ENCODE measurements at regions not wholly inside any gene's neighbourhood (a gene's known extent, or its start where the extent isn't known, plus 50 kb on each side); places are given as distances from the start of the nearest gene placed in this dataset.

DNA sequence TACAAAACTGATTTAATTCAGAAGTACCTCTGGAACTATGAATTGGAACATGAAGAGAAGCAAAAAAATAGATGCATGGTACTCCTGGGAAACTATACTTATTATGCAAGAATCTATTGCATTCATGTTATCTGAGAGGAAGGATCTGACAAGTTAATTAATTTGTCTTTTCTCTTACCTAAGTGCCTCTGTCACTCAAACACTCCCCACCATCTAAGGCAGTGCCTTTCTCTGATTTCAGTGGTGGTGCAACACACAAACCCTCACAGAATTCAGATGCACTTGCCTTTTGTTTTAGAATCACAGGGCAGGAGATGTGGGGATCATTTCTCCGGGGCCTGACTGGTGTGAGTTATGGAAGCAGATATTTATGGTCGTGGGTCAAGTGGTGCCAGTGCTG lies 52.5 kb upstream of the C9orf72 start:
- H3K27me3 ChIP-seq (ENCODE audit: insufficient read depth, low read length) = no peaks in the 10 kb centered on the region
- H3K4me1 ChIP-seq (ENCODE audit: insufficient read depth, low read length) = peaks cover 5% of the 10 kb centered on the region
- H3K9me3 ChIP-seq (ENCODE audit: low read depth, low read length) = no peaks in the 10 kb centered on the region
- no peak overlapping the region for H3K4me3 ChIP-seq (ENCODE audit: low read length)

DNA sequence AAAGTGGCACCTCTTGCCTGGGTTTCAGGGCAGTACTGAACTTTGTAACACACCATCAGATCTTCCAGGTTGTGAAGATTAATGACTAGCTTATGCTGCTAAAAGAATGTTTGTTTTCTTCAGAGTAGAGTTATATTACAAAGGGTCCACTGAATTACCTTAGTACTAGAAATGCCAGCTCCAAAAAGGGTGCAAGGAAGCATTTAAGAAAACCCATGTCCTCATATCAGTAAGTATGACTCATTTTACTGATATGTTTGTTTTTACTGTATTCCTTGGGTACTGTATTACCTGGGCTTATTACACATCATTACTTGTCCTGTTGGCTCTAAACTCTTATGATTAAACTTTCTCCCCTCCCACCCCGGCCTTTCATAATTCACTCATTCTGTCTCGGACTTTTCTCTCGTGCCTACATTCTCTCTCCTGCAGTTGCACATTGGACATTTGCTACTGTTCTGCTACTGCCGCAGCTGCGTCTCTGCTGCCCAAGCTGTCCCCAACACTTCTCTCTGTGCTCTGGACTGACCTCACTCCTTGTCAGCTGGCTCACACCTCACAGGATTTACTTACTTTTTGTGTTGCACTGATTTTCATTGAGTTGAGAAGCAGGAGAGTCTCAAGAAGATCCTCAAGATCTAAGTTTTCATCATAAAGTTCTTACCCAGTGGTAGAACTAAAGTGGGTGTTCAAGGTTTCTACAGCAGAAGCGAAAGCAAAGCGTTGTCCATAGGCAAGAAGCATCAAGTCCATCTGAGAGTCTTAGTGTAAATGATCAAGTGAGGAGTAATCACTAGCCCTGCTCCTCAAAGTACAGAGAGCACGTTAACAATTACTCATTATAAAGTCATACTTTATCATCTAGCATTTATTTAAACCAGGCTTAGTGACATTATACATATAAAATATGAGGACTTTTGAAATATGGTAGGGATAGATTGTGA lies 53.2 kb upstream of the C9orf72 start:
- Histone ChIP-seq H3K9me3 (ENCODE audit: low read depth, low read length) (no peaks in the 10 kb centered on the region), H3K4me1 (ENCODE audit: insufficient read depth, low read length) (peaks cover 5% of the 10 kb centered on the region), H3K27me3 (ENCODE audit: insufficient read depth, low read length) (no peaks in the 10 kb centered on the region), H3K4me3 (ENCODE audit: low read length) (no peak overlapping the region)

DNA sequence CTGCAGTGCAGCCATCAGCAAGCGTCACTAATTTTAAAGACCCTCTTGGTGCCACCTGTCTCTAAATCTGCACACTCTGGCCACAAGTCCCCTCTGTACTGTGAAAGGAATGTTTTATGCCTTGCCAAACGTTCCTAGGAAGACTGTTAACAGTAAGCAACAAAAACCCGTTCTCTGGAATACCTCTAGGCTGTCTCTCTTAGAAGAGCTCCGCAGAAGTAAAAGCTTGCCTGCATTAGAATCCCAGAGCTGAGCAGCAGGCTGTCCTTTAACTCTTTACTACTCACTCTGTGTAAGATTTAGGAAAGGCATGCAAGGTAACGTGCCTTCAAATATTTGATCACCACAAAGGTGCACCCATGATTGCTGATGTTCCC lies 53.9 kb upstream of the C9orf72 start:
- H3K4me1 ChIP-seq (ENCODE audit: insufficient read depth, low read length) = peaks cover 5% of the 10 kb centered on the region
- no peak overlapping the region for H3K4me3 ChIP-seq (ENCODE audit: low read length)
- H3K9me3 ChIP-seq (ENCODE audit: low read depth, low read length) = no peaks in the 10 kb centered on the region
- no peaks in the 10 kb centered on the region for H3K27me3 ChIP-seq (ENCODE audit: insufficient read depth, low read length)

DNA sequence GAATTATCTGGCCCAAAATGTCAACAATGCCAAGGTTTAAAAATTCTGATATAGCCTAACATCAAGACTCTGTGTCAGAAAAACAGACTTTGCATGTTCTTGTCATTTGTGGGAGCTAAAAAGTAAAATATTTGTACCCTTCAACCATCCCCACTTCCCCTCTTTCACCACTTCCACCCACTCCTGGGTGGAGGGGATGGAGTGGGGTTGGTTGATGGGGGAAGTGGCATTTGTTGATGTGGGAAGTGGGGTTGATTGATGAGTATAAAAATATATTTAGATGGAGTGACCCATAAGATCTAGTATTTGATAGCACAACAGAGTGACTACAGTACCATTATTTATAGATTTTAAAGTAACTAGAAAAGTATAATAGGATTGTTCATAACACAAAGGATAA lies 55.0 kb upstream of the C9orf72 start:
- Histone ChIP-seq H3K4me1 (ENCODE audit: insufficient read depth, low read length) (peaks cover 5% of the 10 kb centered on the region), H3K9me3 (ENCODE audit: low read depth, low read length) (no peaks in the 10 kb centered on the region), H3K4me3 (ENCODE audit: low read length) (no peak overlapping the region), H3K27me3 (ENCODE audit: insufficient read depth, low read length) (no peaks in the 10 kb centered on the region)

DNA sequence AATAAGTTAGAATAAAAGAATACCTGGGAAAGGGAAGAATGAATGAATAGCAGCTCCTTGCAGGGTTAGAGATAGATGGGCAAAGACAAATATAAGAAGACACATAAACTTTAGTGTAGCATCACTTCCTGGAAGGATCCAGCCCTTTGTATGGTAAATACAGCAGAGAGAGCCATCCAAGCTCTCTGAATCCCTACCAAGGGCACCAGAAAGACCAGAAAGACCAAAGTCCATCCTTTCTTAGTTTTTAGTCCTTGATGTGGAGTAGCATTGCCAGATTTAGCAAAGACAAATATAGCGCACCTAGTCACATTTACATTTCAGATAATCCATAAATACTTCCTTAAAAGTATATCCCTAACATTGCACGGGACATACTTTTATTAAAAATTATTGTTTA lies 56.1 kb upstream of the C9orf72 start:
- Histone ChIP-seq H3K9me3 (ENCODE audit: low read depth, low read length) (no peaks in the 10 kb centered on the region), H3K27me3 (ENCODE audit: insufficient read depth, low read length) (no peaks in the 10 kb centered on the region), H3K4me1 (ENCODE audit: insufficient read depth, low read length) (peaks cover 12% of the 10 kb centered on the region), H3K4me3 (ENCODE audit: low read length) (no peak overlapping the region)

DNA sequence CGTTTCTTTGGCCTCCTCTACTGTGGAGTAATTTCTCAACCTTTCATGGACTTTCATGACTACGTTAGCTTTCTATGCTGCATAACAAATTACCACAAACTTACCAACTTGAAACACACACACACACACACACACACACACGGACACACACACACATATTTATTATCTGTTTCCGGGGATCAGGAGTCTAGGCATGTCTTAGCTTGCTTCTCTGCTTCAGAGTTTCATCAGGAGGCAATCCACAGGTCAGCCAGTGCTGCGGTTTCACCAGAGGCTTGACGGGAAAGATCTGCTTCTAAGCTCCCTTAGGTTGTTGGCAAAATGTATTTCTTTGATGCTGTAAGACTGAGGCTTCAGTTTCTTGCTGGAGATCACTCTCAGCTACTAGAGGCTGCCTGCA lies 59.0 kb upstream of the C9orf72 start:
- Histone ChIP-seq H3K4me3 (ENCODE audit: low read length) (no peak overlapping the region), H3K9me3 (ENCODE audit: low read depth, low read length) (no peaks in the 10 kb centered on the region), H3K4me1 (ENCODE audit: insufficient read depth, low read length) (peaks cover 20% of the 10 kb centered on the region), H3K27me3 (ENCODE audit: insufficient read depth, low read length) (no peaks in the 10 kb centered on the region)

DNA sequence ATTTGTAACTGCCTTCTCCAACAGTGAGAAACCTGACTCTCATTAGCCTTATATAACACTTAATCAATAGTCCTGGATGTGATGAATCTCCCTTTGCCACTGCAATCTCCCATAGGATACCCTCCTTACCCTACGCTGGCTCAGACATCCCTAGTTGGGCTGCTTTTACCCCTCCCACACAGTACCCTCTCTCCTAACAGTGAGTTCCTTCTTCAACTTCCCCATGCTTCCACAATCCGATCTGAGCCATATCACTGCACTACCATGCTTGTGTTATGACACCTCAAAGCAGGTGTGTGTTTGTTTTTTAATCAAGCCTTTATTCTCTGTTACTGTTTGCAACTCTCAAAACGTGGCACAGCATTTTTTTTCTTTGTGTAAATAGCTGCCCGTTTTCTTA lies 60.5 kb upstream of the C9orf72 start:
- no peaks in the 10 kb centered on the region for H3K27me3 ChIP-seq (ENCODE audit: insufficient read depth, low read length)
- H3K9me3 ChIP-seq (ENCODE audit: low read depth, low read length) = no peaks in the 10 kb centered on the region
- no peak overlapping the region for H3K4me3 ChIP-seq (ENCODE audit: low read length)
- H3K4me1 ChIP-seq (ENCODE audit: insufficient read depth, low read length) = peaks cover 15% of the 10 kb centered on the region

DNA sequence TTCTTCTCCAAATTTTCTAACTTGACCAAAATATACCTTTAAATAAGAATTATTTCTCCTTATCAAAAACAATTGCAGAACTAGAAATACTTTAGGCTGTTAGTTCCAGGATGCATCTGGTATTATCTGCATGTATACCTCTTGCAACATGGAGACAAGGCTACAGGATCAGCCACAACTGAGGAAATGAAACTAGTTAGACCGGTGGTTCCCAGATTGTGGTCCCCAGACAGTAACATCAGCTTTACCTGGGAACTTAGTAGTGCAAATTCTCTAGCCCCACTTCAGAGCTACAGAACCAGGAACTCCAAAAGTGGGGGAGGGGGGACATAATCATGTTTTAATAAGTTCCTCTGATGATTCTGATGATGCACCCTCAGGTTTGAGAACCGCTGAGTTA lies 61.6 kb upstream of the C9orf72 start:
- Histone ChIP-seq H3K4me1 (ENCODE audit: insufficient read depth, low read length) (peaks cover 15% of the 10 kb centered on the region), H3K4me3 (ENCODE audit: low read length) (no peak overlapping the region), H3K9me3 (ENCODE audit: low read depth, low read length) (no peaks in the 10 kb centered on the region), H3K27me3 (ENCODE audit: insufficient read depth, low read length) (no peaks in the 10 kb centered on the region)

DNA sequence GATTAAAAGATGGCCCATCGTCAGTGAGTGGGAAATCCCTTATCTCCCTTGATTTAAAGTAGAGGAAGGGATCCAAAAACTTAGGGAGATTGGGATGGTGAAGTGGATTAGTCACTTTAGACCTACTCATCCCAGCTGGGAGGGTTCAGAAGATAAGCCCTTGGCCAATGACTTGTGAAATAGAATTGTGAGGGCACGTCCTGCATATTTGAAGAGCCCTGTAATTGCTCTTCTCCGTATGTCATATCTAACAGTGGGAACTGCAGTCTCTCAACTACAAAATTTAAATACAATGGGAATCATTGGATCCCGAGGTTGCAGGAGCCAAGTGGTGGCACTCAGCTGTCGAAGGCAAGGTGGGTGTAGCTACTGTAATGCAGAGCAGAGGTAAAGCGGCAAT lies 65.4 kb upstream of the C9orf72 start:
- H3K9me3 ChIP-seq (ENCODE audit: low read depth, low read length) = no peaks in the 10 kb centered on the region
- H3K4me1 ChIP-seq (ENCODE audit: insufficient read depth, low read length) = peaks cover 14% of the 10 kb centered on the region
- no peaks in the 10 kb centered on the region for H3K27me3 ChIP-seq (ENCODE audit: insufficient read depth, low read length)
- H3K4me3 ChIP-seq (ENCODE audit: low read length) = no peak overlapping the region

DNA sequence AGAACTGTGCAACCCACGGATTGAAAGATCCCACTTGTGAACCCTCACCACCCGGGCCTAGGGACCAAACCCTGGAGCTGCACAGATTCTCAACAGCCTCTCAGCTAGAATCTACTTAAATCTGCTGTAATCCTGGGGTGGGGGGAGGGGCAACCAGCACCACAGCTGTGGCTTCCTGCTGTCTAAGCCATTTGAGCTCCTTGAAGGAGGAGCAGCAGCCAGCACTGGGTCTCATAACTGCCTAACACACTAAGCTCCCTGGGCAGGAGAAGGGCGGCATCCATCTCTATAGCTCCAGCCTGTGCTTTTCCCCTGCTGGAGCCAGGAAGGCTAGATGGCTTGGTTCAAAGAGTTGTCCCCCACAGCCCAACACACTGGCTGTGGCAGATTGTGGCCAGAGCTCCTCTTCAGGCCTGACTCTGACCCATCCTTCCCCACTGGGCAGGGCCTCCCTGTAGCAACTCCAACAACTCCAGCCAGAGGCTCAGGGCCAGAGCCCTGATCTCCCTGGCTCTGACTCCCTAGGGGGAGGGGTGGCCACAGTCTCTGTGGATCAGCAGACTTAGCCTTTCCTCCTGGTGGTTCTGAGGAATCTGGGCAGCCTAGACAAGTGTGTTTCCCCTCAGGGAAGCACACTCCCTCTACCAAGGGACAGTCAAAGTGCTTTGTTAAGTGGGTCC lies 72.0 kb upstream of the C9orf72 start:
- H3K27me3 ChIP-seq (ENCODE audit: insufficient read depth, low read length) = no peaks in the 10 kb centered on the region
- H3K9me3 ChIP-seq (ENCODE audit: low read depth, low read length) = no peaks in the 10 kb centered on the region
- H3K4me1 ChIP-seq (ENCODE audit: insufficient read depth, low read length) = peaks cover 28% of the 10 kb centered on the region
- no peak overlapping the region for H3K4me3 ChIP-seq (ENCODE audit: low read length)

DNA sequence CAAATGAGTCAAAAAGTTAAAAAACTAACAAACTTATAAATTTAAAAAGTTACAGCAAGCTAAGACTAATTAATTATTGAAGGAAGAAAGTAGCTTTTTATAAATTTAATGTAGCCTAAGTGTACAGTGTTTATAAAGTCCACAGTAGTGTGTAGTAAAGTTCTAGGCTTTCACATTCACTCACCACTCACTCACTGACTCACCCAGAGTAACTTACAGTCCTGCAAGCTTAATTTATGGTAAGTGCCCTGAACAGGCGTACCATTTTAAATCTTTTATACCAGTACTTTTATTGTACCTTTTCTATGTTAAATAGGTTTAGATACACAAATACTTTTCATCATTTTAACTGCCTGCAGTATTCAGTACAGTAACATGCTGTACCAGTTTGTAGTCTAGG lies 80.0 kb upstream of the C9orf72 start:
- H3K4me3 ChIP-seq (ENCODE audit: low read length) = no peak overlapping the region
- H3K9me3 ChIP-seq (ENCODE audit: low read depth, low read length) = no peaks in the 10 kb centered on the region
- H3K4me1 ChIP-seq (ENCODE audit: insufficient read depth, low read length) = peaks cover 8% of the 10 kb centered on the region
- no peaks in the 10 kb centered on the region for H3K27me3 ChIP-seq (ENCODE audit: insufficient read depth, low read length)

DNA sequence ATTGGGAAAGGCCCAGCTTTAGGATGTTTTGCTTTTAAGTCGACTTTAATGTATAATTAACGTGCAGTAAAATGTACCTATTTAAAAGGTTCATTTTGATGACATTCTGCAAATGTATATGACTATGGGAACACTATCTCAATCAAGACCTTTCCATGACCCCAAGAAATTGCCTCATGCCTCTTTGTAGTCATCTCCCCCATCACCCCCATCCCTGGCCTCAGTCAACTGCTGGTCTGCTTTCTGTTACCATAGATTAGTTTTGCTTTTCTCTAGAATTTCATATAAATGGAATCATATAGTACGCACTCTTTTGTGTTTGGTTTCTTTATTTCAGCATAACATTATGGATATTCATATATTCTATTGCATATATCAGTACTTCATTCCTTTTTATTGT lies 80.7 kb upstream of the C9orf72 start:
- no peaks in the 10 kb centered on the region for H3K9me3 ChIP-seq (ENCODE audit: low read depth, low read length)
- no peaks in the 10 kb centered on the region for H3K27me3 ChIP-seq (ENCODE audit: insufficient read depth, low read length)
- H3K4me1 ChIP-seq (ENCODE audit: insufficient read depth, low read length) = peaks cover 8% of the 10 kb centered on the region
- H3K4me3 ChIP-seq (ENCODE audit: low read length) = no peak overlapping the region

DNA sequence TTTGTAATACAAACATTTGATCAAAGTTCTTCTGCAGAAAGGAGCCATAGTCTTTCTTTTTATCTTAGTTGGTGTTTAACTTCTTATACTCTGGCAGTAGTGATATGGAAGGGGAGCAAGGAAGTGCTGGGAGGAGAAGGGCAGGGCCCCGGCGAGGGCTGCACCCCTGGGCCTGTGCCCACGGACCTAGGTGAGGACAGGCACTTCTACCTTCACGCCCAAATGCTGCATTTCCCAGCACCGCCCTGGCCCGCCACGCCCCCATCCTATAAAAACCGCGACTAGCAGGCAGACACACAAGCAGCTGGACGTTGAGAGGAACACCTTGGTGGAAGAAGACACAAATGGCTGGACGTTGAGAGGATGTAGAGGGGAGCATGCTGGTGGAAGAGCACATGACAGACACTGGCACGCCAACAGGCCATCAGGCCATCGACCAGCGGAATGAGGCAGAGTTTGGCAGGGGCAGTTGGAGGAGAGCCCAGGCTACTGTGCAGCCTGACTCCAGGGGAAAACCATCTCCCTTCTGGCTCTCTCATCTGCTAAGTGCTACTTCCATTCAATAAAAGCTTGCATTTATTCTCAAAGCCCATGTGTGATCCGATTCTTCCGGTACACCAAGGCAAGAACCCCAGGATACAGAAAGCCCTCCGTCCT lies 81.5 kb upstream of the C9orf72 start:
- Histone ChIP-seq H3K9me3 (ENCODE audit: low read depth, low read length) (no peaks in the 10 kb centered on the region), H3K27me3 (ENCODE audit: insufficient read depth, low read length) (no peaks in the 10 kb centered on the region), H3K4me1 (ENCODE audit: insufficient read depth, low read length) (peaks cover 8% of the 10 kb centered on the region), H3K4me3 (ENCODE audit: low read length) (no peak overlapping the region)

DNA sequence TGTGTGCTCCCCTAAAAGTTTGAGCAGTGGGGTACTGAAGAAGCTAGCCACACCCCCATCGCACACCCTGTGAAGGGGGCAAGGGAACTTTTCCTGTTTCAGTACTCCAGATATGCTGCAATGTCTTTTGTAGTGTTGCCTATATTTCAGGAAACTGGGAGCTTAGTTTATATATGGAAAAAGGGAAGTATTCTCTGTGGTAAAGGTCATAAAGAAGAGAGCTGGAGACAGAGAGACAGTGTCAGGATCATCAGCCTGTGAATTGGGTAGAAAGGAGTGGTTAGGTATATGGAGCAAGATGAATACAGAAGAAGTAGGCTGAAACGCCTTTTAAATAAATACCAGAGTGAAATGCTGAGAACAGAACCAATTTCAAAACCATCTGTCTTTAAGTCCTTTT lies 82.2 kb upstream of the C9orf72 start:
- Histone ChIP-seq H3K9me3 (ENCODE audit: low read depth, low read length) (no peaks in the 10 kb centered on the region), H3K4me1 (ENCODE audit: insufficient read depth, low read length) (peaks cover 8% of the 10 kb centered on the region), H3K27me3 (ENCODE audit: insufficient read depth, low read length) (no peaks in the 10 kb centered on the region), H3K4me3 (ENCODE audit: low read length) (no peak overlapping the region)

DNA sequence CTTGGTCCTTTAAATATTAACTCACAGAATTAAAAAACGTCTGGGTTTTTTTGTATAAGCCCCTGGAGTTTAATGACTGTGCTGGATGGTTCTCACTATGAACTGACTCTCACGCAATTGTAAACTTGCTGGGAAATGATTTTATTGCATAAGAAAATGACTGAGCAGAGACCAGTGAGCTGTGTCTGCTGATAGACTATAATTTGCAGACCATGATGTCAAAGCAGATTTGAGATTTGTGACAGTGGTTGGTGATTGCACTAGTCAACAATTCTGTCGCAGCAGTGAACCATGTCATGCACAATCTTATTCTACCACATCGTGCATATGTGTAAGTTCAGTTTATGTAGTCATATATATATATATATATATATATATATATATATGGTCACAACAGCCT lies 85.7 kb upstream of the C9orf72 start:
- H3K4me1 ChIP-seq (ENCODE audit: insufficient read depth, low read length) = peaks cover 8% of the 10 kb centered on the region
- no peak overlapping the region for H3K4me3 ChIP-seq (ENCODE audit: low read length)
- H3K9me3 ChIP-seq (ENCODE audit: low read depth, low read length) = no peaks in the 10 kb centered on the region
- H3K27me3 ChIP-seq (ENCODE audit: insufficient read depth, low read length) = no peaks in the 10 kb centered on the region
